ENCODE measurements at regions not wholly inside any gene's neighbourhood (a gene's known extent, or its start where the extent isn't known, plus 50 kb on each side); places are given as distances from the start of the nearest gene placed in this dataset.

DNA sequence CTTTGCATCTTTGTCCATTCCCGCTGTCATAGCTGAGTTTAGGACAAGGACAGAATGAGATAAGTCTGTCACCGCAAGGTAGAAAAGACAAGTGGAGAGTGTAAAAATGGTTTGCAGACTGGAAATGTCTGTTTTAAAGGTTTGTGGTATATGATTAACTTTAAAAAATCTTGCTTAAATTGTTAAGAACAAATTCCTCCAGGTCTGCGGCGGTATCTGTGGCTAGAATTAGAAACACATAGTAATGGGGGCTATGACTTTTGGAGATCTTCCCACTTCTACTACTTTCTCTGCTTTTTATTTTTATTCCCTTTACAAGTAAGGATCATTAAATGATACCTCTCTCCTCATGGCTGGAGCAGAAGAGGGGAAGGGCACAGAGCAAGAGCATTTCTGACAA is 92.2 kb downstream of the MID1IP1 start:
- TF ChIP-seq REST (IDR thresholded peaks at IDR 0.05; ENCODE audit: low read depth), result no peak
- no peak for TF ChIP-seq CEBPB (IDR thresholded peaks at IDR 0.05)
- TF ChIP-seq NFIC (IDR thresholded peaks at IDR 0.05), result no peak
- TF ChIP-seq TCF12 (IDR thresholded peaks at IDR 0.05; ENCODE audit: low read depth), result no peak
- no peak for TF ChIP-seq FOXM1 (IDR thresholded peaks at IDR 0.05; ENCODE audit: borderline replicate concordance, low read depth)
- TF ChIP-seq, protein P1, sequence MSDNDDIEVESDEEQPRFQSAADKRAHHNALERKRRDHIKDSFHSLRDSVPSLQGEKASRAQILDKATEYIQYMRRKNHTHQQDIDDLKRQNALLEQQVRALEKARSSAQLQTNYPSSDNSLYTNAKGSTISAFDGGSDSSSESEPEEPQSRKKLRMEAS (IDR thresholded peaks at IDR 0.05), result no peak
- no peak for TF ChIP-seq YY1 (IDR thresholded peaks at IDR 0.05; ENCODE audit: low read depth)
- no peak for TF ChIP-seq EP300 (IDR thresholded peaks at IDR 0.05; ENCODE audit: borderline replicate concordance)
- no peak for TF ChIP-seq RAD21 (IDR thresholded peaks at IDR 0.05; ENCODE audit: low read depth)

Data from Ishikawa (cell line).